GM20000 (cell line): ENCODE measurements at regions not wholly inside any gene's neighbourhood (a gene's known extent, or its start where the extent isn't known, plus 50 kb on each side); places are given as distances from the start of the nearest gene placed in this dataset.
"Not testable (repeated sequence)": the region's sequence is repeated elsewhere in the genome, so short reads cannot be mapped to it uniquely, and the experiment has no call there.

Experiments used
- DNase-seq: peaks from one replicate; pipeline ENCODE4 v3.0.0; 2012; ENCODE audit warnings: low spot score
- CTCF ChIP-seq: IDR thresholded peaks from 2 replicates; pipeline ENCODE4 v1.5.1; 2012; ENCODE audit warnings: mild to moderate bottlenecking, control low read depth; ENCODE audit errors: extremely low read depth, missing control alignments

- no peak for TF ChIP-seq CTCF
- no peak for DNase-seq
Measured at GRCh38 chr3:82382831-82383230, 621.4 kb upstream of the GBE1 start.

GRCh38 chr3:82378392-82378791, 616.9 kb upstream of the GBE1 start:
- no peak for TF ChIP-seq CTCF

GRCh38 chr3:82376883-82377282, 615.4 kb upstream of the GBE1 start:
- no peak for DNase-seq
- no peak for TF ChIP-seq CTCF

More at GRCh38 chr3:82378392-82378791, 616.9 kb upstream of the GBE1 start:
- DNase-seq = no peak

- DNase-seq = not testable (repeated sequence)
Measured at GRCh38 chr3:82373833-82374232, 612.4 kb upstream of the GBE1 start.

- DNase-seq = no peak
- TF ChIP-seq CTCF = no peak
Measured at GRCh38 chr3:82364827-82365226, 603.4 kb upstream of the GBE1 start.

GRCh38 chr3:82363131-82363530, 601.7 kb upstream of the GBE1 start:
- TF ChIP-seq CTCF = no peak
- DNase-seq = no peak

GRCh38 chr3:82355228-82355627, 593.8 kb upstream of the GBE1 start:
- no peak for DNase-seq
- TF ChIP-seq CTCF = no peak

- DNase-seq = no peak
Measured at GRCh38 chr3:82354228-82354627, 592.8 kb upstream of the GBE1 start.

More at GRCh38 chr3:82354228-82354627, 592.8 kb upstream of the GBE1 start:
- TF ChIP-seq CTCF = no peak
